IMR-90 (cell line): ENCODE measurements at regions not wholly inside any gene's neighbourhood (a gene's known extent, or its start where the extent isn't known, plus 50 kb on each side); places are given as distances from the start of the nearest gene placed in this dataset.

Experiments used
- ATAC-seq: fragments of 200-7000 bp; cut with Tn5 transposase; 2 replicates; pipeline ENCODE4 v1.9.1; 2020; ENCODE audit warnings: low read depth, mild to moderate bottlenecking, moderate library complexity
- BruUV-seq: library from RNA; stranded (reverse); fragments of 400-500 nt; replicated peaks from 2 replicates; lab custom pipeline; 2021; lab: Mats Ljungman, UMichigan
- CTCF ChIA-PET: fragments of 300-600 bp; formaldehyde crosslinking; extraction: SDS; loops from one replicate; lab custom pipeline; 2021; ENCODE audit warnings: antibody characterized with exemption; lab: Yijun Ruan, JAX
- POLR2A ChIA-PET: fragments of 300-600 bp; sonication (Branson Sonifier 250); formaldehyde crosslinking; loops from one replicate; lab custom pipeline; 2022; ENCODE audit warnings: antibody characterized with exemption; ENCODE audit not compliant: unreplicated experiment; lab: Charles Lee
- DNase-seq: peaks from one replicate; pipeline ENCODE4 v3.0.0; 2013
- H2AFZ ChIP-seq: replicated peaks from 2 replicates; pipeline ENCODE3; 2013; ENCODE audit warnings: low read length, mild to moderate bottlenecking; ENCODE audit not compliant: poor library complexity
- H2AK5ac ChIP-seq: 2 replicates; pipeline ENCODE4 v1.6.1; 2013; ENCODE audit warnings: low read depth, low read length, inconsistent platforms
- H2AK9ac ChIP-seq: replicated peaks from 2 replicates; pipeline ENCODE3; 2013; ENCODE audit warnings: mild to moderate bottlenecking, low read depth, low read length, moderate library complexity; ENCODE audit not compliant: poor library complexity
- H2BK120ac ChIP-seq: 2 replicates; pipeline ENCODE4 v1.6.1; 2013; ENCODE audit warnings: low read depth, low read length, inconsistent platforms
- H2BK15ac ChIP-seq: 3 replicates; pipeline ENCODE4 v1.6.1; 2013; ENCODE audit warnings: low read depth, low read length, inconsistent platforms
- H2BK20ac ChIP-seq: 2 replicates; pipeline ENCODE4 v1.6.1; 2013; ENCODE audit warnings: low read depth, mild to moderate bottlenecking, inconsistent platforms, low read length, moderate library complexity
- H2BK5ac ChIP-seq: 2 replicates; pipeline ENCODE4 v1.6.1; 2013; ENCODE audit warnings: mild to moderate bottlenecking, low read depth, low read length, inconsistent platforms; ENCODE audit not compliant: poor library complexity, severe bottlenecking
- H3K14ac ChIP-seq: replicated peaks from 2 replicates; pipeline ENCODE4 v1.6.1; 2013; ENCODE audit warnings: low read depth, low read length, inconsistent platforms
- H3K18ac ChIP-seq: 2 replicates; pipeline ENCODE4 v1.6.1; 2013; ENCODE audit warnings: low read depth, low read length, control low read depth
- H3K23ac ChIP-seq: 2 replicates; pipeline ENCODE4 v1.6.1; 2013; ENCODE audit warnings: low read depth, low read length, inconsistent platforms
- H3K27ac ChIP-seq: 2 replicates; pipeline ENCODE4 v1.5.1; 2013; ENCODE audit warnings: mild to moderate bottlenecking, control low read depth, low read length; ENCODE audit not compliant: insufficient read depth
- H3K27me3 ChIP-seq: 2 replicates; pipeline ENCODE4 v1.6.1; 2013; ENCODE audit warnings: low read length; ENCODE audit not compliant: control insufficient read depth, insufficient read depth
- H3K36me3 ChIP-seq: 2 replicates; pipeline ENCODE4 v1.6.1; 2013; ENCODE audit warnings: low read length, mixed read lengths; ENCODE audit not compliant: control insufficient read depth, insufficient read depth
- H3K4ac ChIP-seq: 2 replicates; pipeline ENCODE4 v1.6.1; 2013; ENCODE audit warnings: low read depth, low read length, inconsistent platforms
- H3K4me1 ChIP-seq: 2 replicates; pipeline ENCODE4 v1.6.1; 2013; ENCODE audit warnings: low read length, mixed read lengths; ENCODE audit not compliant: control insufficient read depth, insufficient read depth
- H3K4me2 ChIP-seq: 2 replicates; pipeline ENCODE4 v1.6.1; 2013; ENCODE audit warnings: low read depth, mild to moderate bottlenecking, control low read depth, low read length, moderate library complexity
- H3K4me3 ChIP-seq: 2 replicates; pipeline ENCODE4 v1.5.1; 2013; ENCODE audit warnings: low read depth, mild to moderate bottlenecking, control low read depth, low read length, moderate library complexity; ENCODE audit not compliant: insufficient read depth
- H3K56ac ChIP-seq: 2 replicates; pipeline ENCODE4 v1.6.1; 2013; ENCODE audit warnings: low read length, inconsistent platforms; ENCODE audit not compliant: insufficient read depth; ENCODE audit errors: extremely low read depth
- H3K79me1 ChIP-seq, 2 experiments: 2 replicates each; pipeline ENCODE4 v1.6.1; 2013; ENCODE audit warnings: low read length in 2 of 2, inconsistent platforms in 1 of 2, low read depth in 1 of 2
- H3K9ac ChIP-seq: 2 replicates; pipeline ENCODE4 v1.6.1; 2013; ENCODE audit warnings: low read depth, low read length, control low read depth
- H3K9me1 ChIP-seq: 2 replicates; pipeline ENCODE4 v1.6.1; 2013; ENCODE audit warnings: low read length, inconsistent platforms; ENCODE audit not compliant: insufficient read depth
- H3K9me3 ChIP-seq: 2 replicates; pipeline ENCODE4 v1.6.1; 2013; ENCODE audit warnings: low read length; ENCODE audit not compliant: control insufficient read depth, insufficient read depth
- H4K20me1 ChIP-seq: 2 replicates; pipeline ENCODE4 v1.6.1; 2013; ENCODE audit warnings: low read length, inconsistent platforms; ENCODE audit not compliant: insufficient read depth
- H4K5ac ChIP-seq: 2 replicates; pipeline ENCODE4 v1.6.1; 2013; ENCODE audit warnings: mild to moderate bottlenecking, low read depth, low read length, control low read depth
- H4K8ac ChIP-seq, 2 experiments: 2 replicates each; pipeline ENCODE4 v1.6.1; 2013; ENCODE audit warnings: low read depth in 2 of 2, low read length in 2 of 2, control low read depth in 1 of 2, inconsistent platforms in 1 of 2
- H4K91ac ChIP-seq: 2 replicates; pipeline ENCODE4 v1.6.1; 2013; ENCODE audit warnings: low read depth, low read length, inconsistent platforms; ENCODE audit not compliant: insufficient read depth
- BHLHE40 ChIP-seq: fragments of 150-350 bp; IDR thresholded peaks from 2 replicates; pipeline ENCODE4 v1.6.1; 2016; ENCODE audit warnings: mild to moderate bottlenecking, low read depth, low read length
- CEBPB ChIP-seq: IDR thresholded peaks from 2 replicates; pipeline ENCODE4 v1.6.1; 2012; ENCODE audit warnings: low read depth, low read length, improper control_type of control experiment
- CHD1 ChIP-seq: IDR thresholded peaks from 2 replicates; pipeline ENCODE4 v1.6.1; 2012; ENCODE audit warnings: low read depth, low read length, improper control_type of control experiment
- ELK1 ChIP-seq: fragments of 150-350 bp; IDR thresholded peaks from 2 replicates; pipeline ENCODE4 v1.6.1; 2016; ENCODE audit warnings: low read depth, mild to moderate bottlenecking, low read length, moderate library complexity, borderline replicate concordance
- FOS ChIP-seq: fragments of 150-350 bp; IDR thresholded peaks from 2 replicates; pipeline ENCODE4 v1.6.1; 2016; ENCODE audit warnings: low read depth, low read length
- MAFK ChIP-seq: IDR thresholded peaks from 2 replicates; pipeline ENCODE4 v1.6.1; 2012; ENCODE audit warnings: low read depth, low read length, improper control_type of control experiment
- MAZ ChIP-seq: IDR thresholded peaks from 2 replicates; pipeline ENCODE4 v1.6.1; 2012; ENCODE audit warnings: low read depth, mild to moderate bottlenecking, low read length, improper control_type of control experiment, moderate library complexity, borderline replicate concordance
- MXI1 ChIP-seq: IDR thresholded peaks from 2 replicates; pipeline ENCODE4 v1.6.1; 2012; ENCODE audit warnings: low read depth, mild to moderate bottlenecking, low read length, moderate library complexity, borderline replicate concordance
- NFE2L2 ChIP-seq: fragments of 150-350 bp; IDR thresholded peaks from 2 replicates; pipeline ENCODE4 v1.6.1; 2016; ENCODE audit warnings: low read depth, mild to moderate bottlenecking, low read length
- POLR2A ChIP-seq: IDR thresholded peaks from 2 replicates; pipeline ENCODE4 v1.6.1; 2012; ENCODE audit warnings: mild to moderate bottlenecking, low read depth, low read length
- RAD21 ChIP-seq: IDR thresholded peaks from 2 replicates; pipeline ENCODE4 v1.6.1; 2012; ENCODE audit warnings: low read length, improper control_type of control experiment
- RCOR1 ChIP-seq: IDR thresholded peaks from 2 replicates; pipeline ENCODE4 v1.6.1; 2012; ENCODE audit warnings: mild to moderate bottlenecking, low read length, improper control_type of control experiment; ENCODE audit not compliant: insufficient replicate concordance
- RFX5 ChIP-seq: IDR thresholded peaks from 2 replicates; pipeline ENCODE4 v1.8.0; 2012; ENCODE audit warnings: low read depth, mild to moderate bottlenecking, low read length, moderate library complexity
- SMC3 ChIP-seq: fragments of 150-350 bp; IDR thresholded peaks from 2 replicates; pipeline ENCODE4 v1.6.1; 2016; ENCODE audit warnings: low read depth, mild to moderate bottlenecking, antibody characterized with exemption, low read length, moderate library complexity
- USF2 ChIP-seq: fragments of 150-350 bp; IDR thresholded peaks from 2 replicates; pipeline ENCODE4 v1.6.1; 2017; ENCODE audit warnings: mild to moderate bottlenecking, antibody characterized with exemption, low read length, low read depth
- WGBS, 2 experiments: methylation state at CpG; one replicate each; pipeline versions ENCODE4 v1.1.5 to v1.1.7; 2013; ENCODE audit warnings: missing lambda C conversion rate in 2 of 2; ENCODE audit not compliant: insufficient read length in 1 of 2; ENCODE audit errors: extremely low coverage in 2 of 2; 5-methylcytosine and 5-hydroxymethylcytosine counted together
- dilution Hi-C: fragments of 300-500 bp; cut with HindIII; formaldehyde crosslinking; loops from one replicate; pipeline ENCODE4 v1.14.3; 2018; ENCODE audit warnings: low sequenced_read_pairs; ENCODE audit not compliant: unreplicated experiment
- in situ Hi-C: fragments of 300-500 bp; cut with MboI; formaldehyde crosslinking; loops from 3 replicates; pipeline ENCODE4 v1.14.3; 2019; ENCODE audit warnings: low sequenced_read_pairs, inconsistent platforms, mixed read lengths
- intact Hi-C: fragments of 100-400 bp; cut with micrococcal nuclease; formaldehyde crosslinking; loops from 2 replicates; pipeline ENCODE4 v1.10.0; 2022
- TF ChIP-seq, protein P1 (sequence below): conservative IDR thresholded peaks from 2 replicates; pipeline ENCODE4 v1.5.1; 2012; ENCODE audit warnings: mild to moderate bottlenecking, low read depth, low read length, improper control_type of control experiment

DNA sequence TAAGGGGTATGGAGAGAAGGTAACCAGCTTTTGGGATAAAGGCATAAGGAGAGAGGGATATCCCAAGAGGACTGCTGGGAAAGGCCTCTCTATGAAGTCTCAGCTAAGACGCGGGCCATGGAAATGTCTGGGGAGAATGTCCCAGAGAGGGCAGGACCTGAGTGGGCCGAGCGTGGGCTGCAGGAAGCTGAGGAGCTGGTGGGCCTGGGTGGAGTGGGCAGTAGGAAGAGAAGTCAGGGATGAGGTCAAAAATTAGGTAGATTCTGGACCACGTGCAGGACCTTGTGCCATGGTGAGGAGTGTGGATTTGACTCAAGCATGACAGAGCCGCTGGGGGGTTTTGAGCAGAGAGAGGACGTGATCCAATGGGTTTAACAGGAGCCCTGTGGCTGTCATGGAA lies 66.5 kb upstream of the SULF2 start:
- Histone ChIP-seq H3K14ac (no peak overlapping the region), H4K5ac (no peak overlapping the region), H3K23ac (no peak overlapping the region), H3K56ac (no peak overlapping the region), H2BK5ac (no peak overlapping the region), H3K4me2 (no peak overlapping the region), H3K79me1 (no peaks in the 10 kb centered on the region), H3K9me1 (no peaks in the 10 kb centered on the region), H2BK20ac (no peak overlapping the region), H2BK15ac (no peak overlapping the region), H4K20me1 (no peaks in the 10 kb centered on the region), H3K4ac (no peak overlapping the region), H3K27ac (no peak overlapping the region), H2AK9ac (no peak overlapping the region), H3K36me3 (no peaks in the 10 kb centered on the region), H3K4me1 (no peaks in the 10 kb centered on the region), H3K9ac (no peak overlapping the region), H2BK120ac (no peak overlapping the region), H4K91ac (no peak overlapping the region), H3K27me3 (no peaks in the 10 kb centered on the region), H2AK5ac (no peak overlapping the region), H4K8ac (no peak overlapping the region), H3K9me3 (peaks cover 2% of the 10 kb centered on the region; the same call in 1 of the 2 replicates), H3K18ac (no peak overlapping the region), H2AFZ (no peak overlapping the region), H3K4me3 (no peak overlapping the region)
- intact Hi-C loops = no loop called here
- no TSS peak for BruUV-seq
- in situ Hi-C loops = no loop called here
- ChIA-PET CTCF (no interaction called here), POLR2A (no interaction called here)
- dilution Hi-C loops = no loop called here
- TF ChIP-seq NFE2L2 (no peak), RCOR1 (no peak), RAD21 (no peak), ELK1 (no peak), FOS (no peak), MXI1 (no peak), USF2 (no peak), SMC3 (no peak), MAZ (no peak), MAFK (no peak), BHLHE40 (no peak), RFX5 (no peak), CHD1 (no peak), POLR2A (no peak), CEBPB (no peak)
- TF ChIP-seq, protein P1, sequence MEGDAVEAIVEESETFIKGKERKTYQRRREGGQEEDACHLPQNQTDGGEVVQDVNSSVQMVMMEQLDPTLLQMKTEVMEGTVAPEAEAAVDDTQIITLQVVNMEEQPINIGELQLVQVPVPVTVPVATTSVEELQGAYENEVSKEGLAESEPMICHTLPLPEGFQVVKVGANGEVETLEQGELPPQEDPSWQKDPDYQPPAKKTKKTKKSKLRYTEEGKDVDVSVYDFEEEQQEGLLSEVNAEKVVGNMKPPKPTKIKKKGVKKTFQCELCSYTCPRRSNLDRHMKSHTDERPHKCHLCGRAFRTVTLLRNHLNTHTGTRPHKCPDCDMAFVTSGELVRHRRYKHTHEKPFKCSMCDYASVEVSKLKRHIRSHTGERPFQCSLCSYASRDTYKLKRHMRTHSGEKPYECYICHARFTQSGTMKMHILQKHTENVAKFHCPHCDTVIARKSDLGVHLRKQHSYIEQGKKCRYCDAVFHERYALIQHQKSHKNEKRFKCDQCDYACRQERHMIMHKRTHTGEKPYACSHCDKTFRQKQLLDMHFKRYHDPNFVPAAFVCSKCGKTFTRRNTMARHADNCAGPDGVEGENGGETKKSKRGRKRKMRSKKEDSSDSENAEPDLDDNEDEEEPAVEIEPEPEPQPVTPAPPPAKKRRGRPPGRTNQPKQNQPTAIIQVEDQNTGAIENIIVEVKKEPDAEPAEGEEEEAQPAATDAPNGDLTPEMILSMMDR = no peak
- DNase-seq = no peak
- no peak for ATAC-seq
- 57% methylated on average over 6 of the region's 7 CpGs; no CpG with 5 or more reads in 1 of the 2 experiments for WGBS, 2 experiments
